ENCODE measurements at regions not wholly inside any gene's neighbourhood (a gene's known extent, or its start where the extent isn't known, plus 50 kb on each side); places are given as distances from the start of the nearest gene placed in this dataset.
A peak's percentile ranks its signal among the peaks of the same experiment; 100 is the strongest.

- peak overlapping the region; percentile 7 for H3K27ac Mint-ChIP-seq (ENCODE audit: unreplicated experiment)
Measured at GRCh38 chr4:137668885-137669545, 136.7 kb upstream of the PCDH18 start.

GRCh38 chr4:137664416-137664815 lies 132.1 kb upstream of the PCDH18 start:
- no peaks in the 10 kb centered on the region for H3K9me3 Mint-ChIP-seq (ENCODE audit: unreplicated experiment)
- no peaks in the 10 kb centered on the region for H3K27me3 Mint-ChIP-seq (ENCODE audit: unreplicated experiment)
- peak overlapping the region; percentile 97 for H3K27ac Mint-ChIP-seq (ENCODE audit: unreplicated experiment)
- no peak for DNase-seq (ENCODE audit: extremely low spot score, unreplicated experiment)
- H3K36me3 Mint-ChIP-seq (ENCODE audit: unreplicated experiment): no peaks in the 10 kb centered on the region
- TF ChIP-seq CTCF (IDR thresholded peaks at IDR 0.05): no peak
- H3K4me3 Mint-ChIP-seq (ENCODE audit: unreplicated experiment): peak overlapping the region; percentile 61
- peaks cover 68% of the 10 kb centered on the region for H3K4me1 Mint-ChIP-seq (ENCODE audit: unreplicated experiment)

More at GRCh38 chr4:137668885-137669545, 136.7 kb upstream of the PCDH18 start:
- H3K4me3 Mint-ChIP-seq (ENCODE audit: unreplicated experiment): no peak overlapping the region
- no peaks in the 10 kb centered on the region for H3K27me3 Mint-ChIP-seq (ENCODE audit: unreplicated experiment)
- H3K36me3 Mint-ChIP-seq (ENCODE audit: unreplicated experiment): no peaks in the 10 kb centered on the region
- TF ChIP-seq CTCF (IDR thresholded peaks at IDR 0.05): no peak
- DNase-seq (ENCODE audit: extremely low spot score, unreplicated experiment): no peak
- H3K9me3 Mint-ChIP-seq (ENCODE audit: unreplicated experiment): no peaks in the 10 kb centered on the region
- H3K4me1 Mint-ChIP-seq (ENCODE audit: unreplicated experiment): peaks cover 35% of the 10 kb centered on the region

- DNase-seq (ENCODE audit: extremely low spot score, unreplicated experiment): no peak
- peak overlapping the region; percentile 61 for H3K4me3 Mint-ChIP-seq (ENCODE audit: unreplicated experiment)
Measured at GRCh38 chr4:137664046-137664387, 131.7 kb upstream of the PCDH18 start.

GRCh38 chr4:137663251-137664045 lies 131.2 kb upstream of the PCDH18 start:
- Mint-ChIP-seq H3K27ac (ENCODE audit: unreplicated experiment) (peak overlapping the region; percentile 97), H3K36me3 (ENCODE audit: unreplicated experiment) (no peaks in the 10 kb centered on the region), H3K9me3 (ENCODE audit: unreplicated experiment) (no peaks in the 10 kb centered on the region), H3K4me1 (ENCODE audit: unreplicated experiment) (peaks cover 71% of the 10 kb centered on the region), H3K27me3 (ENCODE audit: unreplicated experiment) (no peaks in the 10 kb centered on the region), H3K4me3 (ENCODE audit: unreplicated experiment) (peak overlapping the region; percentile 26)
- DNase-seq (ENCODE audit: extremely low spot score, unreplicated experiment): no peak
- TF ChIP-seq CTCF (IDR thresholded peaks at IDR 0.05): no peak

More at GRCh38 chr4:137664046-137664387, 131.7 kb upstream of the PCDH18 start:
- no peak for TF ChIP-seq CTCF (IDR thresholded peaks at IDR 0.05)
- Mint-ChIP-seq H3K36me3 (ENCODE audit: unreplicated experiment) (no peaks in the 10 kb centered on the region), H3K27me3 (ENCODE audit: unreplicated experiment) (no peaks in the 10 kb centered on the region), H3K27ac (ENCODE audit: unreplicated experiment) (peak overlapping the region; percentile 97), H3K9me3 (ENCODE audit: unreplicated experiment) (no peaks in the 10 kb centered on the region), H3K4me1 (ENCODE audit: unreplicated experiment) (peaks cover 68% of the 10 kb centered on the region)

GRCh38 chr4:137661693-137662092 lies 129.4 kb upstream of the PCDH18 start:
- Mint-ChIP-seq H3K27ac (ENCODE audit: unreplicated experiment) (peak overlapping the region; percentile 71), H3K4me3 (ENCODE audit: unreplicated experiment) (no peak overlapping the region), H3K27me3 (ENCODE audit: unreplicated experiment) (no peaks in the 10 kb centered on the region), H3K9me3 (ENCODE audit: unreplicated experiment) (no peaks in the 10 kb centered on the region), H3K36me3 (ENCODE audit: unreplicated experiment) (no peaks in the 10 kb centered on the region), H3K4me1 (ENCODE audit: unreplicated experiment) (peaks cover 81% of the 10 kb centered on the region)
- TF ChIP-seq CTCF (IDR thresholded peaks at IDR 0.05): no peak
- DNase-seq (ENCODE audit: extremely low spot score, unreplicated experiment): no peak
